ENCODE measurements at regions not wholly inside any gene's neighbourhood (a gene's known extent, or its start where the extent isn't known, plus 50 kb on each side); places are given as distances from the start of the nearest gene placed in this dataset.

DNA sequence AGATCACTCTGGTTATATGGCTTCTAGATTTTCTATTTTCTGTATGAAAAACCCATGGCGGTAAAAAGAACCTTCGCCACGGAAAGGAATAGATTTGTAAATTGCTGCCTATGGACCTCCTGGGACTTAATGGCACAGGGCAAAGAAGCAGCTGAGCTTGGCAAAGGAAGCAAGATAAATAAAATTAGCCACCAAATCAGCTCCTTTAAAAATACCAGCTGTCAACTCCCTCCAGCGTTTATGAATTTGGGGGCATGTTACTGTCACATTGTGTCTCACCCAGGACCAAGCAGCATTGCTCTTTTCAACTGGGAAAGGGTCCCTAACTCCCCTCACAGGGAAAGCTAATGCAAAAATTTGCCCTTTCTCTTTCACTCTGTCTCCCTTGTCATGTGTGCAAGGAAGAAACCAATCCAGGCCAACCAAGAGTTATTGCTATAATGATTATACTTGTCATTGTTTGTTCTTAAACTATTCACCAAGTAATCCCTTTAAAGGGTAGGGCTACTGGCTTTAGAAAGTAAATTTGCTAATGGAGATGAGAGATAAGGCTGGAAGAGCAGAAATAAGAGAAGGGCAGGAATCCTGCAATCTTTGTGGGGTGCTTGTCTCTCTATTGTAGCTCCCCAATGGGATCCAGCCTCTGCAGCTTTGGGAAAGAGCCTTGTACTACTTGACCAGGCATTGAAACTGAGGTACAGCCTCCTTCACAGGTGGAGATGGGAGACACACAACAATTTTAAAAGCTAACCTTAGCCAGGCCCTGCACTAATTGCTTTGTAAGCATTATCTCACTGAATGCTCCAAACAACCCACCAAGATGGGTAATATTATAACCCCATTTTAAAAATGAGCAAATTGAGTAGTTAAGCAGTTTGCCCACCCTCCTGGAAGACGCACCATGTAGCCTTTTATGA lies 119.1 kb upstream of the KLF7 start:
- TF ChIP-seq, protein P1, sequence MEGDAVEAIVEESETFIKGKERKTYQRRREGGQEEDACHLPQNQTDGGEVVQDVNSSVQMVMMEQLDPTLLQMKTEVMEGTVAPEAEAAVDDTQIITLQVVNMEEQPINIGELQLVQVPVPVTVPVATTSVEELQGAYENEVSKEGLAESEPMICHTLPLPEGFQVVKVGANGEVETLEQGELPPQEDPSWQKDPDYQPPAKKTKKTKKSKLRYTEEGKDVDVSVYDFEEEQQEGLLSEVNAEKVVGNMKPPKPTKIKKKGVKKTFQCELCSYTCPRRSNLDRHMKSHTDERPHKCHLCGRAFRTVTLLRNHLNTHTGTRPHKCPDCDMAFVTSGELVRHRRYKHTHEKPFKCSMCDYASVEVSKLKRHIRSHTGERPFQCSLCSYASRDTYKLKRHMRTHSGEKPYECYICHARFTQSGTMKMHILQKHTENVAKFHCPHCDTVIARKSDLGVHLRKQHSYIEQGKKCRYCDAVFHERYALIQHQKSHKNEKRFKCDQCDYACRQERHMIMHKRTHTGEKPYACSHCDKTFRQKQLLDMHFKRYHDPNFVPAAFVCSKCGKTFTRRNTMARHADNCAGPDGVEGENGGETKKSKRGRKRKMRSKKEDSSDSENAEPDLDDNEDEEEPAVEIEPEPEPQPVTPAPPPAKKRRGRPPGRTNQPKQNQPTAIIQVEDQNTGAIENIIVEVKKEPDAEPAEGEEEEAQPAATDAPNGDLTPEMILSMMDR (IDR thresholded peaks at IDR 0.05; ENCODE audit: insufficient read depth, low read length, poor library complexity, severe bottlenecking): no peak
- no peak for TF ChIP-seq EZH2phosphoT487 (conservative IDR thresholded peaks at IDR 0.05; ENCODE audit: low read length)

Measured in SU-DHL-6 (cell line).